H1 (cell line): ENCODE measurements at regions not wholly inside any gene's neighbourhood (a gene's known extent, or its start where the extent isn't known, plus 50 kb on each side); places are given as distances from the start of the nearest gene placed in this dataset.

Experiments used
- CTCF ChIA-PET: fragments of 300-600 bp; sonication (Branson Sonifier 250); formaldehyde crosslinking; loops from one replicate; lab custom pipeline; 2021; ENCODE audit not compliant: partially characterized antibody; lab: Charles Lee
- POLR2A ChIA-PET: fragments of 300-600 bp; sonication (Branson Sonifier 250); formaldehyde crosslinking; loops from one replicate; lab custom pipeline; 2021; ENCODE audit warnings: inconsistent platforms; ENCODE audit not compliant: partially characterized antibody; lab: Charles Lee
- DNase-seq, 2 experiments: peaks; one replicate each; pipeline versions ENCODE4 v3.0.0 to v3.0.0-alpha.2; 2010 to 2022; ENCODE audit warnings: low spot score in 2 of 2, low read depth in 1 of 2, mixed read lengths in 1 of 2
- FAIRE-seq: peaks from 2 replicates; lab custom pipeline; 2011; peaks lifted over from hg19 to GRCh38; lab: Jason Lieb, UNC
- H2AFZ ChIP-seq: 2 replicates; pipeline ENCODE4 v1.8.1; 2012; ENCODE audit warnings: low read length, inconsistent platforms
- H2AK5ac ChIP-seq: 2 replicates; pipeline ENCODE4 v1.6.1; 2013; ENCODE audit warnings: low read depth, low read length
- H2BK120ac ChIP-seq: replicated peaks from 2 replicates; pipeline ENCODE3; 2013; ENCODE audit warnings: low read depth, low read length, inconsistent platforms
- H2BK12ac ChIP-seq: 2 replicates; pipeline ENCODE4 v1.6.1; 2013; ENCODE audit warnings: low read depth, low read length
- H2BK15ac ChIP-seq: 2 replicates; pipeline ENCODE4 v1.6.1; 2013; ENCODE audit warnings: low read length
- H2BK20ac ChIP-seq: 2 replicates; pipeline ENCODE4 v1.6.1; 2013; ENCODE audit warnings: low read length
- H2BK5ac ChIP-seq: 2 replicates; pipeline ENCODE4 v1.6.1; 2013; ENCODE audit warnings: low read depth, low read length
- H3K14ac ChIP-seq: 2 replicates; pipeline ENCODE4 v1.6.1; 2013; ENCODE audit warnings: inconsistent platforms; ENCODE audit not compliant: insufficient read length
- H3K18ac ChIP-seq: 2 replicates; pipeline ENCODE4 v1.6.1; 2013; ENCODE audit warnings: low read length; ENCODE audit errors: extremely low read depth
- H3K23ac ChIP-seq: 2 replicates; pipeline ENCODE4 v1.6.1; 2013; ENCODE audit warnings: inconsistent platforms; ENCODE audit not compliant: insufficient read length
- H3K23me2 ChIP-seq: 2 replicates; pipeline ENCODE4 v1.6.1; 2013; ENCODE audit warnings: low read depth, low read length
- H3K27ac ChIP-seq: 2 replicates; pipeline ENCODE4 v1.6.1; 2011; ENCODE audit warnings: low read depth, low read length, inconsistent platforms
- H3K27me3 ChIP-seq, 4 experiments: replicated peaks in 1 of 4; 1 replicate in 1 of 4; 2 replicates in 3 of 4; pipeline versions ENCODE4 v1.6.1 to v1.8.1; 2011 to 2013; ENCODE audit warnings: low read length in 3 of 4, mild to moderate bottlenecking in 3 of 4, inconsistent platforms in 2 of 4, mixed read lengths in 2 of 4, moderate library complexity in 1 of 4; ENCODE audit not compliant: control insufficient read depth in 3 of 4, insufficient read depth in 3 of 4; ENCODE audit errors: extremely low read depth in 1 of 4
- H3K36me3 ChIP-seq, 4 experiments: 2 replicates each; pipeline versions ENCODE4 v1.6.1 to v1.8.1; 2011 to 2013; ENCODE audit warnings: mild to moderate bottlenecking in 4 of 4, low read length in 3 of 4, moderate library complexity in 2 of 4, control low read depth in 1 of 4, inconsistent platforms in 1 of 4; ENCODE audit not compliant: insufficient read depth in 4 of 4, control insufficient read depth in 2 of 4
- H3K4ac ChIP-seq: replicated peaks from 2 replicates; pipeline ENCODE3; 2013; ENCODE audit warnings: low read length, low read depth, mixed read lengths, inconsistent platforms; ENCODE audit not compliant: insufficient read length
- H3K4me1 ChIP-seq, 4 experiments: replicated peaks in 1 of 4; 1 replicate in 1 of 4; 2 replicates in 3 of 4; pipeline versions ENCODE4 v1.6.1 to v1.8.1; 2011 to 2013; ENCODE audit warnings: low read length in 3 of 4, inconsistent platforms in 2 of 4, mixed read lengths in 1 of 4; ENCODE audit not compliant: insufficient read depth in 4 of 4, control insufficient read depth in 3 of 4
- H3K4me2 ChIP-seq, 2 experiments: 2 replicates each; pipeline versions ENCODE4 v1.6.1 to v1.8.1; 2011 to 2013; ENCODE audit warnings: low read depth in 2 of 2, low read length in 2 of 2, control low read depth in 1 of 2, inconsistent platforms in 1 of 2, mild to moderate bottlenecking in 1 of 2; ENCODE audit not compliant: insufficient read depth in 1 of 2
- H3K4me3 ChIP-seq, 4 experiments: fragments of 200-600, 300-600 bp in 1 of 4; sonication (generic), shearing (Covaris generic), sonication (Bioruptor Twin) in 1 of 4; 2 replicates each; pipeline versions ENCODE4 v1.5.1 to v1.8.1; 2011 to 2016; ENCODE audit warnings: low read length in 4 of 4, low read depth in 3 of 4, control low read depth in 2 of 4, inconsistent platforms in 2 of 4, mild to moderate bottlenecking in 2 of 4, mixed read lengths in 1 of 4, moderate library complexity in 1 of 4; ENCODE audit not compliant: insufficient read depth in 2 of 4; ENCODE audit errors: extremely low read depth in 1 of 4
- H3K56ac ChIP-seq: replicated peaks from 2 replicates; pipeline ENCODE3; 2013; ENCODE audit warnings: low read depth, mild to moderate bottlenecking, mixed read lengths, low read length, inconsistent platforms; ENCODE audit not compliant: insufficient read length
- H3K79me1 ChIP-seq: 2 replicates; pipeline ENCODE4 v1.6.1; 2013; ENCODE audit warnings: low read depth, low read length, control low read depth
- H3K79me2 ChIP-seq, 2 experiments: 2 replicates each; pipeline versions ENCODE4 v1.6.1 to v1.8.1; 2012 to 2013; ENCODE audit warnings: low read length in 2 of 2, mild to moderate bottlenecking in 2 of 2, inconsistent platforms in 1 of 2; ENCODE audit not compliant: insufficient read depth in 2 of 2, control insufficient read depth in 1 of 2
- H3K9ac ChIP-seq, 4 experiments: replicated peaks in 1 of 4; 1 replicate in 1 of 4; 2 replicates in 3 of 4; pipeline versions ENCODE4 v1.6.1 to v1.8.1; 2011 to 2013; ENCODE audit warnings: low read depth in 3 of 4, low read length in 3 of 4, control low read depth in 2 of 4, mild to moderate bottlenecking in 2 of 4, moderate library complexity in 2 of 4, inconsistent platforms in 1 of 4; ENCODE audit errors: extremely low read depth in 1 of 4
- H3K9me3 ChIP-seq, 2 experiments: 2 replicates each; pipeline versions ENCODE4 v1.6.1 to v1.8.1; 2012 to 2013; ENCODE audit warnings: mild to moderate bottlenecking in 2 of 2, moderate library complexity in 2 of 2, control low read depth in 1 of 2, inconsistent platforms in 1 of 2, low read depth in 1 of 2, low read length in 1 of 2, mixed read lengths in 1 of 2; ENCODE audit not compliant: insufficient read depth in 2 of 2
- H4K20me1 ChIP-seq, 2 experiments: replicated peaks in 1 of 2; 2 replicates each; pipeline versions ENCODE3 to v1.8.1; 2011 to 2013; ENCODE audit warnings: inconsistent platforms in 2 of 2, low read length in 2 of 2, mild to moderate bottlenecking in 1 of 2; ENCODE audit not compliant: insufficient read depth in 2 of 2, control insufficient read depth in 1 of 2
- H4K5ac ChIP-seq: 2 replicates; pipeline ENCODE4 v1.6.1; 2013; ENCODE audit warnings: low read length, low read depth, mixed read lengths, inconsistent platforms; ENCODE audit not compliant: insufficient read length
- H4K8ac ChIP-seq: 2 replicates; pipeline ENCODE4 v1.8.0; 2013; ENCODE audit warnings: mild to moderate bottlenecking, moderate library complexity, low read length, inconsistent platforms; ENCODE audit not compliant: insufficient read depth; ENCODE audit errors: extremely low read depth
- H4K91ac ChIP-seq: replicated peaks from 2 replicates; pipeline ENCODE3; 2013; ENCODE audit warnings: low read length, mixed read lengths, inconsistent platforms; ENCODE audit not compliant: insufficient read length
- CREB1 ChIP-seq: IDR thresholded peaks from 2 replicates; pipeline ENCODE4 v1.6.1; 2012; ENCODE audit warnings: inconsistent platforms
- CTBP2 ChIP-seq: IDR thresholded peaks from 2 replicates; pipeline ENCODE4 v1.7.0; 2011; ENCODE audit warnings: borderline replicate concordance, mild to moderate bottlenecking, moderate library complexity, mixed read lengths, low read length; ENCODE audit not compliant: insufficient read depth, insufficient read length
- EZH2 ChIP-seq: fragments of 200-600 bp; sonication (generic); IDR thresholded peaks from 2 replicates; pipeline ENCODE4 v1.7.1; 2012; ENCODE audit warnings: low read depth, mild to moderate bottlenecking, moderate library complexity, low read length, inconsistent platforms; ENCODE audit not compliant: severe bottlenecking
- JUN ChIP-seq: IDR thresholded peaks from 2 replicates; pipeline ENCODE4 v1.6.1; 2011; ENCODE audit warnings: low read depth, mild to moderate bottlenecking, improper control_type of control experiment, low read length
- JUND ChIP-seq: IDR thresholded peaks from 2 replicates; pipeline ENCODE4 v1.6.1; 2011; ENCODE audit warnings: mild to moderate bottlenecking, improper control_type of control experiment, low read length
- NANOG ChIP-seq: IDR thresholded peaks from 2 replicates; pipeline ENCODE4 v1.6.1; 2011; ENCODE audit warnings: low read length, low read depth, mild to moderate bottlenecking, inconsistent platforms; ENCODE audit not compliant: insufficient read depth, poor library complexity, severe bottlenecking
- POU5F1 ChIP-seq: IDR thresholded peaks from 2 replicates; pipeline ENCODE4 v1.6.1; 2011; ENCODE audit warnings: low read depth, mild to moderate bottlenecking, low read length, moderate library complexity
- RAD21 ChIP-seq, 2 experiments: IDR thresholded peaks in 1 of 2; conservative IDR thresholded peaks in 1 of 2; 2 replicates each; pipeline ENCODE4 v1.6.1; 2011; ENCODE audit warnings: low read depth in 2 of 2, low read length in 2 of 2, improper control_type of control experiment in 1 of 2, inconsistent platforms in 1 of 2, mild to moderate bottlenecking in 1 of 2, moderate library complexity in 1 of 2
- RBBP5 ChIP-seq: IDR thresholded peaks from 2 replicates; pipeline ENCODE4 v1.7.1; 2012; ENCODE audit warnings: low read depth, mild to moderate bottlenecking, inconsistent platforms, low read length, moderate library complexity, borderline replicate concordance
- RFX5 ChIP-seq: IDR thresholded peaks from 2 replicates; pipeline ENCODE4 v1.6.1; 2011; ENCODE audit warnings: low read depth, low read length, improper control_type of control experiment, borderline replicate concordance
- SIX5 ChIP-seq: IDR thresholded peaks from 2 replicates; pipeline ENCODE4 v1.6.1; 2011; ENCODE audit warnings: mild to moderate bottlenecking, low read depth, low read length
- SP2 ChIP-seq: IDR thresholded peaks from 2 replicates; pipeline ENCODE4 v1.6.1; 2012; ENCODE audit warnings: mild to moderate bottlenecking, low read length, inconsistent platforms
- TAF1 ChIP-seq: IDR thresholded peaks from 2 replicates; pipeline ENCODE4 v1.6.1; 2011; ENCODE audit warnings: mild to moderate bottlenecking, low read depth, low read length
- ZNF274 ChIP-seq: IDR thresholded peaks from 2 replicates; pipeline ENCODE4 v1.7.0; 2012; ENCODE audit warnings: low read length, borderline replicate concordance; ENCODE audit errors: extremely low read depth
- WGBS, 2 experiments: shearing (Covaris generic) in 1 of 2; methylation state at CpG; one replicate each; pipeline versions ENCODE4 v1.1.6 to v1.1.7; 2013 to 2015; ENCODE audit warnings: low lambda C conversion rate in 2 of 2, mixed read lengths in 2 of 2, inconsistent platforms in 1 of 2, low coverage in 1 of 2, missing lambda C conversion rate in 1 of 2; ENCODE audit not compliant: insufficient replicate concordance in 2 of 2, insufficient coverage in 1 of 2, insufficient read length in 1 of 2; ENCODE audit errors: extremely low coverage in 1 of 2, missing lambda C conversion rate in 1 of 2; 5-methylcytosine and 5-hydroxymethylcytosine counted together
- TF ChIP-seq, protein P1 (sequence below): IDR thresholded peaks from 2 replicates; pipeline ENCODE4 v1.6.1; 2012; ENCODE audit warnings: inconsistent platforms

DNA sequence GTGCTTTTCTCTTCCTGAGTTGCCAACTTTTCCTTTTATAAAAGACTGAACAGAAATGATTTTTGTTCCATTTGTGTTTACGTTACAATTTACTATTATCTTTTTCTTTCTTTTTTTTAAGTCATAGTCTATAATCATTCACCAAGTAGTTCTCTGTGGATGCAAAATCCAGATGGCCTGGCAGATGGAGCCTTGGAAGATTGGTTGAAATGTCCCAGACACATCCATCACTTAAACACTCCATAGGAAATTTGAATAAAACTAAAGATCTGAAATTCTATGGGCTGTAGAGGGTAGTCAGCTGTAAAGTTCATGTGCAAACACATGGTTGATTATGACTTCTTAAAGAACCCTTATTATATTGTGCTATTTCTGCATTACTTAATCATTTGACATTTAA, 164.8 kb upstream of the DOCK10 start:
- Histone ChIP-seq H3K36me3 (no peaks in the 10 kb centered on the region), H3K4ac (no peak overlapping the region), H3K79me2 (no peaks in the 10 kb centered on the region), H4K5ac (no peak overlapping the region), H3K23me2 (no peaks in the 10 kb centered on the region), H3K56ac (no peak overlapping the region), H2BK12ac (no peak overlapping the region), H3K23ac (no peak overlapping the region), H2AFZ (no peak overlapping the region), H3K9me3 (no peaks in the 10 kb centered on the region), H3K4me3 (no peak overlapping the region), H3K14ac (no peak overlapping the region), H3K79me1 (no peaks in the 10 kb centered on the region), H2BK5ac (no peak overlapping the region), H3K9ac (peak overlapping the region in 1 of 4 experiments; percentile 8; a peak in 1 of 7 replicates), H4K91ac (no peak overlapping the region), H3K27me3 (no peaks in the 10 kb centered on the region), H3K27ac (no peak overlapping the region), H2BK20ac (no peak overlapping the region), H3K4me1 (no peaks in the 10 kb centered on the region), H4K20me1 (no peaks in the 10 kb centered on the region), H2BK15ac (no peak overlapping the region), H3K4me2 (no peak overlapping the region), H3K18ac (no peak overlapping the region), H2BK120ac (no peak overlapping the region), H4K8ac (no peak overlapping the region), H2AK5ac (no peak overlapping the region)
- no peak for FAIRE-seq
- DNase-seq, result no peak
- POLR2A ChIA-PET, result no interaction called here
- 93% methylated on average over 1 of the region's 1 CpG; no CpG with 5 or more reads in 1 of the 2 experiments for WGBS, 2 experiments
- CTCF ChIA-PET, result no interaction called here
- no peak for TF ChIP-seq SP2
- TF ChIP-seq, protein P1, sequence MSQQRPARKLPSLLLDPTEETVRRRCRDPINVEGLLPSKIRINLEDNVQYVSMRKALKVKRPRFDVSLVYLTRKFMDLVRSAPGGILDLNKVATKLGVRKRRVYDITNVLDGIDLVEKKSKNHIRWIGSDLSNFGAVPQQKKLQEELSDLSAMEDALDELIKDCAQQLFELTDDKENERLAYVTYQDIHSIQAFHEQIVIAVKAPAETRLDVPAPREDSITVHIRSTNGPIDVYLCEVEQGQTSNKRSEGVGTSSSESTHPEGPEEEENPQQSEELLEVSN, result no peak
- no peak for TF ChIP-seq POU5F1
- TF ChIP-seq SIX5, result no peak
- TF ChIP-seq NANOG, result no peak
- TF ChIP-seq RFX5, result no peak
- no peak for TF ChIP-seq EZH2
- TF ChIP-seq TAF1, result no peak
- no peak for TF ChIP-seq ZNF274
- TF ChIP-seq RBBP5, result no peak
- no peak for TF ChIP-seq JUN
- TF ChIP-seq CREB1, result no peak
- TF ChIP-seq CTBP2, result no peak
- TF ChIP-seq JUND, result no peak
- no peak for TF ChIP-seq RAD21 (IDR thresholded peaks at IDR 0.05 in 1 of 2, conservative IDR thresholded peaks at IDR 0.05 in 1 of 2; ENCODE audit: low read depth in 2 of 2, low read length in 2 of 2)
